Left renal cortex interstitium (tissue), 4 donors: ENCODE measurements at regions not wholly inside any gene's neighbourhood (a gene's known extent, or its start where the extent isn't known, plus 50 kb on each side); places are given as distances from the start of the nearest gene placed in this dataset.
A peak's percentile ranks its signal among the peaks of the same experiment; 100 is the strongest.

Source experiments
- DNase-seq, 4 donors: peaks; one replicate each; pipeline ENCODE4 v3.0.0-alpha.2; 2013; ENCODE audit warnings: low read depth in 4 of 4, low spot score in 2 of 4, missing footprints in 1 of 4

- no peak for DNase-seq
These were observed 199.5 kb downstream of the ADSS2 start for GRCh38 chr1:244252211-244252610.

- DNase-seq: no peak
These were observed 197.2 kb downstream of the ADSS2 start for GRCh38 chr1:244254467-244254866.

DNA sequence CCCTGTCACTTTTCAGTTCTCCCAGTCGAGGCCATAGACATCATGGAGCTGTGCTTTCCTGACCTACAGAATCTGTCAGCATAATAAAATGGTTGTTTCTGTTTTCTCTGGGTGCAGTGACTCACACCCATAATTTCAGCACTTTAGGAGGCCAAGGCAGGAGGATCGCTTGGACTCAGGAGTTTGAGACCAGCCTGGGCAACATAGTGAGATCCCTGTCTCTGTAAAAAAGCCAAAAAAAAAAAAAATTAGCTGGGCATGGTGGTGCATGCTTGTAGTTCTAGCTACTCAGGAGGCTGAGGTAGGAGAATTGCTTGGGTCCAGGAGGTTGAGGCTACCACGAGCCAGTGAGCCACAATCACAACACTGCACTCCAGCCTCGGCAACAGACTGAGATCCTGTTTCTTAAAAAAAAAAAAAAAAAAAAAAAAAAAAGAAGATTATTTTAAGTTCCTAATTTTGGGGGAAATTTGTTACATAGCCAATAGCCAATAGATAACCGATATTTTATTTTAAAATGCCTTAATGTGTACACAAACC lies 196.2 kb downstream of the ADSS2 start:
- no peak for DNase-seq

GRCh38 chr1:244256086-244256676 lies 195.5 kb downstream of the ADSS2 start:
- no peak for DNase-seq

GRCh38 chr1:244264163-244264562 lies 187.5 kb downstream of the ADSS2 start:
- no peak for DNase-seq

- DNase-seq: no peak
These were observed 186.2 kb downstream of the ADSS2 start for GRCh38 chr1:244265507-244265906.

DNA sequence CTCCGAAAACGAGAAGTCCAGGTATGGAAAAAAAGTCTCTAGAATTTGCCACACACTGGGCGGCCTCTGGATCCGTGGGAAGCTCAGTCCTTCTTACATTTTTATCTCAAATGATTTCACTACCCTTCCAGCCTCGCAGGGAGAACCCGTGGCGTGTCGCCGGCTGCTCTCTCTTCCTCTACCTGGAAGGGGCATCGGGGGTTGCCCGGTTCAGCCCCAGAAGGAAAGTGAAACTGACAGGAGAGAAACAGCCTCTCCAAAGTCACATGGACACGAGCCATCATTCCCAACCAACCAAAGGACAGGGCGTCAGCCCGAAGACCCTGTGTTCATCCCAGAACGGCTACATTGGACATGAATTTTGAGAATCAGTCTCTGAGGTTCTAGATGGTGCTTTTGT lies 182.5 kb downstream of the ADSS2 start:
- no peak for DNase-seq

DNA sequence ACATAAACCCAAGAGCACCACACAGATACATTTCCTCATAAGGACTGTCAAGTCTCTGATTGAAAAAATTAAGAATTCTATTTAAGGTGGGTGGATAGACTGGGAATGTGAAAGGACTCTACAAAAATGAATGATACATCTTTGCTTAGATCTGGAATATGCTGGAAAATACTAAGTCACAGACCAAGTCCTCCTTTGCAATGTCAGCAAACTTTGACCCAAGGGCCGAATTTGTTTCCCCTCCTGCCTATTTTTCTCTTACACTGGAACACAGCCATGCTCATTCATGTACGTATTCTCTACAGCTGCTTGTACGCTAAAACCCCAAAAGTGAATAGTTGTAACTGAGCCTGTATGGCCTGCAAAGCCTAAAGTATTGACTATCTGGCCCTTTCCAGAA lies 180.7 kb downstream of the ADSS2 start:
- no peak for DNase-seq

GRCh38 chr1:244271691-244272308 lies 179.9 kb downstream of the ADSS2 start:
- DNase-seq: no peak

DNA sequence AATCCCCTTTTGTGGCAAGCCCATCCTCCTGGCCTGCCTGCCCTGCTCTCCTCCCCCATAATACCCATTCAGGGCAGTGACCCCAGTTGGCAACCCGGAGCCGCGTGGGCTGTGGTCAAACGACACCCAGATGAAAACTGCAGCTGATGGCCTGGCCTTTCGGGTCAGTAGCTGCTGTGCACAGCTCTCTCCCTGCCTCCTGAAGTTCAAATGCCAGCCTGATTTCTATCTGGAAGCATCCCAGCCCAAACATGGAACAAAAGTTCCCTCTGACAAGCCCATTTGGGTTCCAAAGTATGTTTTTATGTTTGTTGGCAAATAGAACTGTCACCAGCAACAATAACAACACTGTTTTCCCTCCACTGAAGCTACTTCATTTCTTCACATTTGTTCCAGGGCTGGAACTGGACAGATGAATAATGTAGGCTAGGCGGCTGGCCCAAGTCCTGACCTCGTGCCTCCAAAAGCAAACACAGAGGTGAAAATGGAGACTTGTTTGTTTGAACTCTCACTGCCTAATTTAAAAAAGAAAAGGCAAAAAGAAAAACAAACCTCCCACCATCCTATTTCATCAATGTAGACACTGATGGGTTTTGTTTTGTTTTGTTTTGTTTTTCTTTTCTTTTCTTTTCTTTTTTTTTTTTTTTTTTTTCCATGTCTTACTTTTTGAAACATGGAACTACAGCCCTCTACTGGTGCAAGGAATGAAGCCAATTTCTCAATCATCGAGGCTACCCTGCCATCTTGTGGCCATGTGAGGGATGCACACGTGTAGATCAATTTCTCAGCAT lies 179.0 kb downstream of the ADSS2 start:
- peak; percentile 55 to 72 (median 65) for DNase-seq

DNA sequence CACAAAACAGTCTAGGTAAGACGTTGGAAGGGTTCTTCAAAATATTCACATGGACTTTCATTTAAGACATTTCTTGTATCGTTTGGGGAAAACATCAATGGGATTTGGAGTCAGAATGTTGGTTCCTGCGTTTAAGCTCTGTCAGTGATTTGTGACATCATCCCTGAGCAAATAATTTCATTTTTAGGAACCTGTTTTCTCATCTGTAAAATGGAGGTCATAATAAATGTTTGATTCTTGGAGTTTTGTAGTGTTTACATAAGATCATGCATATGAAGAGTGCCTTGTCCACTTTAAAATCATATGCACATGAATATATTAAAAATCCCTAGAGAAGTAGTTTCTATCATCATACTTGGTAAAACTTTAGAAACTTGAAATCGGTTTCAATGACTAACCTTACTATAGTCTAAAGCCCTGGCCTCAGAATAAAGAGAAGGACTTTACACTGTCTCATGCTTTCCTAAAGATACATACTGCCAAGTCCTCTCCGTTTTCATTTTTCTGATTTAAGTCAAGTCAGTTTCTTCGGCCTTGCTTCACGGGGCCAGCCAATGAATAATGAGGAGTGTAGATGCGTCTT lies 178.4 kb downstream of the ADSS2 start:
- no peak for DNase-seq

DNA sequence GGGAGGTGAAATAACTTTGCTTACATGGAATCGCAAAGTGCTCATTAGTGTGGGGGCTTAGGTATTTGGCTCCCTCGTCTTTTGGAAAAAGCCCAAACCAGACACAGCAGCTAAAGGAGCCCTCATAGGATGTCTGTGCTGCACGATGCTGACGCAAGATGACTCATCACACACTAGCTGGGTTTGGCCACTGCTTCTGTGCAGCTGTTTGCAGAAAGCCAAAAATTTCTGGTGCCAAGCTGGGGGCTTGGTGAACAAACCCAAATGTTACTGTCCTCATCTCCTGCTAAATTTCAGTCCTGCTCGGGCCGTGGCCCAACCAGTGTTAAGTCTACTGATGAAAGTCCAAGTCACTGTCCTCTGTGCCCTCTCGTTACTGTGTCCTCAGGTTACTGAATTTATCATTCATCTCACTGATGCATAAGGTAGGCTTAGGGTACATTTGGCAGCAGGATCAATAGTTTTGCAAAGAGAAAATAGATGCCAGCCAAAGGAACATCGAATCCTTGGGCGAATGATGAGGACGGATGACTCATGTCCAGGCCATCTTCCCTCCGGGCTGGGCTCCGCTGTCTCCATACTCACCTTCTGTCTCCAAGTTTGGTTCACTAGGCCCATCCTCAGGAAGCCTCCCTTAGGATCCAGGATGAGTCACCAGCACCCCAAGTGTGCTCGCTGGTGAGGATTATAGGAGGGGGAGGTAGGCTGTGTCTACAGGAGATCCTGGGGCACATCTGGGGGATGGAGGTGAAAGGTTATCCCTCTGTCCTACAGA lies 177.7 kb downstream of the ADSS2 start:
- no peak for DNase-seq

DNA sequence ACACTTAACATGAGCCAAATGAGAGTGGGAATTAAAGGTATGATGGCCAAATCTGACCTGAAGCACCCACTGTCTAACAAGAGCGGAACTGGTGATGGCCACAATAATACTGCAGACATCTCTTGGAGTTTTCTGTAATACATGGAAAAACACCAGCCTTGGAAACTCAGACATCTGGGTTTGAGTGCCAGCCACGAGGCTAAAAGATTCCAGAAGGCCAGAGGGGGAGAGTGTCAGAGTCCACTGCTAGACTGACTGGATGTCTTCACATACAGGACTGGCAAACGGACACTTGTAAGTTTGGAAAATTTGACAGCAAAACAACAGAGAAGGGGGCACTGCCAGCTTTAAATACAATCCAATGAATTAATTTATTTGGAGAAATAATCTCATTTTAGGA lies 175.1 kb downstream of the ADSS2 start:
- DNase-seq: no peak

DNA sequence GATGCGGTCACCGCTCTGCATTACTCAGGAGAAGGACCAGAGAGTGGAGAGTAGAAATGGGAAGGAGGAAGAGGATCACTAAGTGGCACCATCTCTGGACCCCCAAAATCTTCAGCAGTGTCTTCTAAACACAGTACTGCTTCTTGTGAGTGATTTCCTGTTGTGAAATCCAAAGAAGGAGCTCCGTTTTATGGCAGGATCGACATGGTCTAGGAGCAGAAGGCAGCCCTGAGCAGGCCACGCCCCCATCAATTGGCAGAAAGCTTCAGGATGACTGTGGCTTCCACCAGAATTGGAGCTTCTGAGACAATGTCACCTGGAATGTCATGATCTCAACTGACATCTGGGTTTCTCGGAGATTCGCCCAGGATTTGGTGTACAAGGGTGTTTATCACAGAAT lies 171.5 kb downstream of the ADSS2 start:
- no peak for DNase-seq

GRCh38 chr1:244280859-244281258 lies 170.8 kb downstream of the ADSS2 start:
- DNase-seq: no peak

DNA sequence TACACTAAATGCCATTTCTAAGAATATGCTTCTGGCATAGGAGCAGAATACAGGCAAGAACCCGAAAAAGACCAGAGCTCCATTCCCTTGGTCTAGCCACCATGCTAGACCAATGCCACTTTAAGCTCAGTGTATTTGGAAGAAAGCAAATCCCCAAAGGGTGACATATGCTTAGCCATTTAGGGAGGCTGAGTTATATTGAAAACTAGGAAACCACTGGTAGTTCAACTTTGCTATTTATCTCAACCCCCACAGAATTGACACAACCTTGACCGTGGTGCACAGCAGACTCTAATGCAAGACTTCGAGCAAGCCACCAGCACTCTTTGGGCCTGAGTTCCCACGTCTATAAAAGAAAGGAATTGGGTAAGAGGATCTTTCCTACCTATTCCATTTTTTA lies 167.9 kb downstream of the ADSS2 start:
- no peak for DNase-seq

GRCh38 chr1:244284641-244285156 lies 167.0 kb downstream of the ADSS2 start:
- no peak for DNase-seq

DNA sequence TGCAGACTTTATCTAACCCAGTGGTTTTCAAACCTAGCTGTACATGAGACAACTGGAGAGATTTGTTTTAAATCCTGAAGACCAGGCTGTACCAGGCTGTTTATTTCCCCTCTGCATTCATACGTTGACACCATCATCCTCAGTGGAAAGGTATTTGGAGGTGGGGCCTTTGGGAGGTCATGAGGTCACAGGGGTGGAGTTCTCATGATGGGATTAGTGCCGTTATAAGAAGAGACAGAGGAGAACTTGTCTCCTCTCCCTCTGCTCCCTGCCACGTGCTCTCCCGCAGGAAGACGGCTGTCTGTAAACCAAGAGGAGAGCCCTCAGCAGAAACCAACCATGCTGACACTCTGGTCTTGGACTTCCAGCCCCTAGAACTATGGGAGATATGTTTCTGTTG lies 165.4 kb downstream of the ADSS2 start:
- DNase-seq: no peak

DNA sequence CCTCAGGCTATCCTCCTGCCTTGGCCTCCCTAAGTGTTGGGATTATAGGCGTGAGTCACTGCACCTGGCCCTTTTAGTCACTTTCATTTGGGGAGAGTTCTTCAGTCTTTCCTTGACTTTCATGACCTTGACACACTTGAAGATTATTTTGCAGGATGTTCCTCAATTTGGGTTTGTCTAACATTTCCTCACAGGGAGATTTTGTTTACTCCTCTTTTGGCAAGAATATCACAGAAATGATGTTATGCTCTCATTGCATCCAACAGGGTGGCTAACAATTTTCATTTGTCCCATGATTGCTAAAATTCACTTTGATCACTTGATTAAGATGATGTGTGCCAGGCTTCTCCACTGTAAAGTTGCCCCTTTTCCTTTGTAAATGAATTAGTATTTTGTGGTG lies 164.0 kb downstream of the ADSS2 start:
- no peak for DNase-seq

DNA sequence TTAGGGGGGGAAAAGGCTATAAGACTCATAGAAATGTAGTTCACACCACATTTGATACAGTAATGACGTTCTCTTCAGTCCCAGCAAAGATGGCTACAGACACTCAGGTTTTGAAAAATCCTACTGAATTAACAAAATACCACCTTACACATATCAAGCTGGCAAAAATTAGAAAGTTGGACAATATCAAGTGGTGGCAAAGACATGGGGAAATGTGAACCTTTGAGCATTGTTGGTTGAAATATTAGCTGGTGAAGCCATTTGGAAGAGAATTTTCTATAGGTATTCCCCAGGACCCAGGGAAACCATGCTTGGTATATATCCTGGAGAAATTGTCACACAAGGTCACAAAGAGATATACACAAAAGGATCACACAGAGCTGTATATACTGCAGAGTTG lies 163.0 kb downstream of the ADSS2 start:
- DNase-seq: no peak
